ENCODE measurements at regions not wholly inside any gene's neighbourhood (a gene's known extent, or its start where the extent isn't known, plus 50 kb on each side); places are given as distances from the start of the nearest gene placed in this dataset.

- Mint-ChIP-seq H3K27me3 (peaks cover 11% of the 10 kb centered on the region), H3K27ac (no peak overlapping the region), H3K36me3 (no peaks in the 10 kb centered on the region), H3K4me1 (peaks cover 8% of the 10 kb centered on the region), H3K4me3 (no peak overlapping the region), H3K9me3 (no peaks in the 10 kb centered on the region)
- no peak for DNase-seq
- POLR2A ChIA-PET, result no interaction called here
- no peak for ATAC-seq (ENCODE audit: low read depth)
These were observed 67.7 kb upstream of the CD93 start for GRCh38 chr20:23153696-23154341.

- Mint-ChIP-seq H3K4me3 (no peak overlapping the region), H3K4me1 (peaks cover 12% of the 10 kb centered on the region), H3K27me3 (peaks cover 7% of the 10 kb centered on the region), H3K27ac (no peak overlapping the region), H3K36me3 (no peaks in the 10 kb centered on the region), H3K9me3 (no peaks in the 10 kb centered on the region)
- DNase-seq, result no peak
- POLR2A ChIA-PET, result no interaction called here
- ATAC-seq (ENCODE audit: low read depth), result no peak
These were observed 66.8 kb upstream of the CD93 start for GRCh38 chr20:23152902-23153301.

GRCh38 chr20:23152308-23152892 lies 66.3 kb upstream of the CD93 start:
- no peak for ATAC-seq (ENCODE audit: low read depth)
- H3K36me3 Mint-ChIP-seq, result no peaks in the 10 kb centered on the region
- H3K4me1 Mint-ChIP-seq, result peaks cover 14% of the 10 kb centered on the region
- no peaks in the 10 kb centered on the region for H3K9me3 Mint-ChIP-seq
- H3K27ac Mint-ChIP-seq, result no peak overlapping the region
- H3K27me3 Mint-ChIP-seq, result peaks cover 7% of the 10 kb centered on the region
- no peak for DNase-seq
- POLR2A ChIA-PET, result no interaction called here
- no peak overlapping the region for H3K4me3 Mint-ChIP-seq

GRCh38 chr20:23151885-23152284 lies 65.8 kb upstream of the CD93 start:
- Mint-ChIP-seq H3K4me1 (peaks cover 14% of the 10 kb centered on the region), H3K36me3 (no peaks in the 10 kb centered on the region), H3K4me3 (no peak overlapping the region), H3K9me3 (no peaks in the 10 kb centered on the region), H3K27me3 (peaks cover 7% of the 10 kb centered on the region), H3K27ac (no peak overlapping the region)
- DNase-seq (no peak), ATAC-seq (ENCODE audit: low read depth) (no peak)
- POLR2A ChIA-PET, result no interaction called here

GRCh38 chr20:23151008-23151703 lies 65.0 kb upstream of the CD93 start:
- POLR2A ChIA-PET, result no interaction called here
- no peak overlapping the region for H3K27ac Mint-ChIP-seq
- no peak overlapping the region for H3K4me3 Mint-ChIP-seq
- H3K4me1 Mint-ChIP-seq, result peaks cover 14% of the 10 kb centered on the region
- peaks cover 9% of the 10 kb centered on the region for H3K27me3 Mint-ChIP-seq
- H3K36me3 Mint-ChIP-seq, result no peaks in the 10 kb centered on the region
- no peak for DNase-seq
- no peak for ATAC-seq (ENCODE audit: low read depth)
- no peaks in the 10 kb centered on the region for H3K9me3 Mint-ChIP-seq

GRCh38 chr20:23150304-23151007 lies 64.3 kb upstream of the CD93 start:
- Mint-ChIP-seq H3K9me3 (no peaks in the 10 kb centered on the region), H3K27me3 (peaks cover 11% of the 10 kb centered on the region), H3K4me1 (peaks cover 14% of the 10 kb centered on the region), H3K36me3 (no peaks in the 10 kb centered on the region), H3K27ac (peak overlapping the region; percentile 56), H3K4me3 (no peak overlapping the region)
- POLR2A ChIA-PET, result no interaction called here
- ATAC-seq (ENCODE audit: low read depth) (no peak), DNase-seq (no peak)

GRCh38 chr20:23149623-23150279 lies 63.6 kb upstream of the CD93 start:
- Mint-ChIP-seq H3K27me3 (peaks cover 8% of the 10 kb centered on the region), H3K4me3 (no peak overlapping the region), H3K4me1 (peaks cover 10% of the 10 kb centered on the region), H3K9me3 (no peaks in the 10 kb centered on the region), H3K36me3 (no peaks in the 10 kb centered on the region), H3K27ac (no peak overlapping the region)
- ATAC-seq (ENCODE audit: low read depth), result no peak
- POLR2A ChIA-PET, result no interaction called here
- DNase-seq, result no peak

- Mint-ChIP-seq H3K4me3 (no peak overlapping the region), H3K27ac (no peak overlapping the region), H3K9me3 (no peaks in the 10 kb centered on the region), H3K36me3 (no peaks in the 10 kb centered on the region), H3K4me1 (peaks cover 11% of the 10 kb centered on the region), H3K27me3 (peaks cover 8% of the 10 kb centered on the region)
- ATAC-seq (ENCODE audit: low read depth), result no peak
- POLR2A ChIA-PET, result no interaction called here
- DNase-seq, result no peak
These were observed 62.8 kb upstream of the CD93 start for GRCh38 chr20:23148731-23149570.

- ATAC-seq (ENCODE audit: low read depth), result peak; percentile 47
- Mint-ChIP-seq H3K27ac (no peak overlapping the region), H3K9me3 (no peaks in the 10 kb centered on the region), H3K4me1 (peaks cover 18% of the 10 kb centered on the region), H3K4me3 (no peak overlapping the region), H3K36me3 (no peaks in the 10 kb centered on the region), H3K27me3 (peaks cover 8% of the 10 kb centered on the region)
- POLR2A ChIA-PET, result no interaction called here
- DNase-seq, result no peak
These were observed 62.0 kb upstream of the CD93 start for GRCh38 chr20:23147964-23148730.

- H3K36me3 Mint-ChIP-seq, result no peaks in the 10 kb centered on the region
- DNase-seq (no peak), ATAC-seq (ENCODE audit: low read depth) (no peak)
- POLR2A ChIA-PET, result interaction anchor here (0.6 kb wide), 1 partner anchor 56 kb away, joined by 6 read pairs; no protein-coding TSS in a partner anchor
- no peak overlapping the region for H3K4me3 Mint-ChIP-seq
- peaks cover 8% of the 10 kb centered on the region for H3K27me3 Mint-ChIP-seq
- peaks cover 23% of the 10 kb centered on the region for H3K4me1 Mint-ChIP-seq
- no peak overlapping the region for H3K27ac Mint-ChIP-seq
- no peaks in the 10 kb centered on the region for H3K9me3 Mint-ChIP-seq
These were observed 61.5 kb upstream of the CD93 start for GRCh38 chr20:23147647-23147963.

GRCh38 chr20:23146857-23147637 lies 60.9 kb upstream of the CD93 start:
- Mint-ChIP-seq H3K36me3 (no peaks in the 10 kb centered on the region), H3K4me1 (peaks cover 29% of the 10 kb centered on the region), H3K27me3 (peaks cover 8% of the 10 kb centered on the region), H3K27ac (no peak overlapping the region), H3K9me3 (no peaks in the 10 kb centered on the region), H3K4me3 (no peak overlapping the region)
- POLR2A ChIA-PET, result interaction anchor here (0.5 to 0.6 kb wide), 2 partner anchors 56 to 274 kb away, joined by 3 to 6 read pairs; partner anchors contain the start of gene NAPB
- ATAC-seq (ENCODE audit: low read depth), result no peak
- DNase-seq, result no peak

GRCh38 chr20:23146181-23146580 lies 60.1 kb upstream of the CD93 start:
- no peak overlapping the region for H3K27ac Mint-ChIP-seq
- no peaks in the 10 kb centered on the region for H3K36me3 Mint-ChIP-seq
- no peak for DNase-seq
- peaks cover 8% of the 10 kb centered on the region for H3K27me3 Mint-ChIP-seq
- H3K4me3 Mint-ChIP-seq, result no peak overlapping the region
- H3K4me1 Mint-ChIP-seq, result peaks cover 34% of the 10 kb centered on the region
- no peak for ATAC-seq (ENCODE audit: low read depth)
- POLR2A ChIA-PET, result no interaction called here
- no peaks in the 10 kb centered on the region for H3K9me3 Mint-ChIP-seq
